HL-60 (cell line): ENCODE measurements at regions not wholly inside any gene's neighbourhood (a gene's known extent, or its start where the extent isn't known, plus 50 kb on each side); places are given as distances from the start of the nearest gene placed in this dataset.

Source experiments
- DNase-seq, 2 experiments: peaks; one replicate each; pipeline ENCODE4 v3.0.0-alpha.2; 2010 to 2020; ENCODE audit warnings: low read depth in 1 of 2, low spot score in 1 of 2
- H3K27ac ChIP-seq: fragments of 250-450 bp; sonication (Bioruptor Pico); replicated peaks from 2 replicates; pipeline ENCODE4 v1.5.1; 2020; ENCODE audit warnings: mild to moderate bottlenecking, moderate library complexity
- H3K27me3 ChIP-seq: fragments of 250-450 bp; sonication (Bioruptor Pico); 2 replicates; pipeline ENCODE4 v1.5.1; 2021; ENCODE audit warnings: mild to moderate bottlenecking, moderate library complexity; ENCODE audit not compliant: insufficient read depth, poor library complexity, severe bottlenecking
- H3K4me3 ChIP-seq: replicated peaks from 2 replicates; pipeline ENCODE4 v1.5.1; 2011; ENCODE audit warnings: mild to moderate bottlenecking, control low read depth, low read length; ENCODE audit not compliant: insufficient read depth
- GABPA ChIP-seq: IDR thresholded peaks from 2 replicates; pipeline ENCODE4 v1.6.1; 2012; ENCODE audit warnings: low read depth
- POLR2AphosphoS5 ChIP-seq: IDR thresholded peaks from 2 replicates; pipeline ENCODE4 v1.6.1; 2012; ENCODE audit warnings: low read depth
- SPI1 ChIP-seq: IDR thresholded peaks from 2 replicates; pipeline ENCODE4 v1.6.1; 2012; ENCODE audit warnings: low read depth, mild to moderate bottlenecking, borderline replicate concordance
- TF ChIP-seq, protein P1 (sequence below): IDR thresholded peaks from one replicate; pipeline ENCODE4 v1.5.1; 2011; ENCODE audit warnings: low read length, control low read depth, inconsistent platforms; ENCODE audit not compliant: insufficient read depth
- TF ChIP-seq, protein P2 (sequence below): IDR thresholded peaks from 2 replicates; pipeline ENCODE4 v1.6.1; 2012; ENCODE audit warnings: low read depth; ENCODE audit not compliant: insufficient replicate concordance

DNA sequence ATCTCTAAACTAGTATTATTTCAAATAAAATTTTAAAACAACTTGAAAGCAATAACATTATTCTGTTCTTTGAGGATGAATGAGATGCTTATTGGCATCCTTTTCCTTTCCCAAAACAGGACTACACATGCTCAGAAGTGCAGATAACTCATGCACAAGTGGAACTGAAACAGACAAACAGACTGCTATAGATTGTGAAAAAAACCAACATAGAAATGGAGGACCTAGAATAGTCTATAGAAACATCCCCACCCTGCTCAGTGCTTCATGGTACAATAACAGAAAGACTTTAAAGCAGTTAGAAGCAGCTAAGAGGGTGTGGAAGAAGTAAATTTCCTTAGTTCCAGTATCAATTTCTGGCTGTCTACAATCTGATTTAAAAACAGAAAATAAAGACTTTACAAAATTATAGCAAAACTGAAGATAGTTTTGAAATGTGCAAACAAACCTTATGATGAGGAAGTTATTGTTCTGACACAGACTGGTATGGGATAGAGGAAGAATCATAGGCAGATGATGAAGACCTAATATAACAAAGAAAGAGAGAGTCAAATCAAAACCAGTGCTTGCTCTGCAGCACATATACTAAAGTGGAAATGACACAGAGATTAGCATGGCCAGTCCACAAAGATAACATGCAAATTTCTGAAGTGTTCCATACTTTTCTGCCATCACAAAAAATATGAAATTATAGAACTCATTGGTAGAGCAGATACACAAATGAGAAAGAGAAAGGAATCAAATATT, 1025.4 kb downstream of the SQOR start:
- Histone ChIP-seq H3K4me3 (no peak overlapping the region), H3K27ac (no peak overlapping the region), H3K27me3 (no peaks in the 10 kb centered on the region)
- TF ChIP-seq, protein P1, sequence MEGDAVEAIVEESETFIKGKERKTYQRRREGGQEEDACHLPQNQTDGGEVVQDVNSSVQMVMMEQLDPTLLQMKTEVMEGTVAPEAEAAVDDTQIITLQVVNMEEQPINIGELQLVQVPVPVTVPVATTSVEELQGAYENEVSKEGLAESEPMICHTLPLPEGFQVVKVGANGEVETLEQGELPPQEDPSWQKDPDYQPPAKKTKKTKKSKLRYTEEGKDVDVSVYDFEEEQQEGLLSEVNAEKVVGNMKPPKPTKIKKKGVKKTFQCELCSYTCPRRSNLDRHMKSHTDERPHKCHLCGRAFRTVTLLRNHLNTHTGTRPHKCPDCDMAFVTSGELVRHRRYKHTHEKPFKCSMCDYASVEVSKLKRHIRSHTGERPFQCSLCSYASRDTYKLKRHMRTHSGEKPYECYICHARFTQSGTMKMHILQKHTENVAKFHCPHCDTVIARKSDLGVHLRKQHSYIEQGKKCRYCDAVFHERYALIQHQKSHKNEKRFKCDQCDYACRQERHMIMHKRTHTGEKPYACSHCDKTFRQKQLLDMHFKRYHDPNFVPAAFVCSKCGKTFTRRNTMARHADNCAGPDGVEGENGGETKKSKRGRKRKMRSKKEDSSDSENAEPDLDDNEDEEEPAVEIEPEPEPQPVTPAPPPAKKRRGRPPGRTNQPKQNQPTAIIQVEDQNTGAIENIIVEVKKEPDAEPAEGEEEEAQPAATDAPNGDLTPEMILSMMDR: no peak
- TF ChIP-seq SPI1 (no peak), POLR2AphosphoS5 (no peak), GABPA (no peak)
- TF ChIP-seq, protein P2, sequence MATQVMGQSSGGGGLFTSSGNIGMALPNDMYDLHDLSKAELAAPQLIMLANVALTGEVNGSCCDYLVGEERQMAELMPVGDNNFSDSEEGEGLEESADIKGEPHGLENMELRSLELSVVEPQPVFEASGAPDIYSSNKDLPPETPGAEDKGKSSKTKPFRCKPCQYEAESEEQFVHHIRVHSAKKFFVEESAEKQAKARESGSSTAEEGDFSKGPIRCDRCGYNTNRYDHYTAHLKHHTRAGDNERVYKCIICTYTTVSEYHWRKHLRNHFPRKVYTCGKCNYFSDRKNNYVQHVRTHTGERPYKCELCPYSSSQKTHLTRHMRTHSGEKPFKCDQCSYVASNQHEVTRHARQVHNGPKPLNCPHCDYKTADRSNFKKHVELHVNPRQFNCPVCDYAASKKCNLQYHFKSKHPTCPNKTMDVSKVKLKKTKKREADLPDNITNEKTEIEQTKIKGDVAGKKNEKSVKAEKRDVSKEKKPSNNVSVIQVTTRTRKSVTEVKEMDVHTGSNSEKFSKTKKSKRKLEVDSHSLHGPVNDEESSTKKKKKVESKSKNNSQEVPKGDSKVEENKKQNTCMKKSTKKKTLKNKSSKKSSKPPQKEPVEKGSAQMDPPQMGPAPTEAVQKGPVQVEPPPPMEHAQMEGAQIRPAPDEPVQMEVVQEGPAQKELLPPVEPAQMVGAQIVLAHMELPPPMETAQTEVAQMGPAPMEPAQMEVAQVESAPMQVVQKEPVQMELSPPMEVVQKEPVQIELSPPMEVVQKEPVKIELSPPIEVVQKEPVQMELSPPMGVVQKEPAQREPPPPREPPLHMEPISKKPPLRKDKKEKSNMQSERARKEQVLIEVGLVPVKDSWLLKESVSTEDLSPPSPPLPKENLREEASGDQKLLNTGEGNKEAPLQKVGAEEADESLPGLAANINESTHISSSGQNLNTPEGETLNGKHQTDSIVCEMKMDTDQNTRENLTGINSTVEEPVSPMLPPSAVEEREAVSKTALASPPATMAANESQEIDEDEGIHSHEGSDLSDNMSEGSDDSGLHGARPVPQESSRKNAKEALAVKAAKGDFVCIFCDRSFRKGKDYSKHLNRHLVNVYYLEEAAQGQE: no peak
- no peak for DNase-seq

DNA sequence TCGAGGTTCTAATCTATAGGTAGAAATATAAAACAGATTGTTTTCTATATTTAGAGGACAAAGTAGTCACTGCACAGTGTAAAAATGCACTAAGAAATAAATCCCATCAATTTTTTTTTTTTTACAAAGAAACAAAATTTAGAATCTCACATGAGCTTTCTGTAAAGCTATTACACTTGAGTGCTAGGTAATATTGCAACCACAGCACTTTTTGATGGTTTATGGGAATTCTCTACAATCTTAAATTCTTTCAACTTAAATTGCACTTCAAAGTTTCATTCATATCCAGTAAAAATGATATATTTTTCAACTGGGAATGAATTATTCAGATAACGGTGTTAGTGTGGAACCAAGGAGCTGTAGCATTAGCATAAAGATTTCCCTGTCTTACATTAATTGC, 1035.4 kb downstream of the SQOR start:
- TF ChIP-seq POLR2AphosphoS5 (no peak), GABPA (no peak), SPI1 (no peak)
- TF ChIP-seq, protein P1: no peak
- TF ChIP-seq, protein P2: no peak
- H3K27me3 ChIP-seq: no peaks in the 10 kb centered on the region

DNA sequence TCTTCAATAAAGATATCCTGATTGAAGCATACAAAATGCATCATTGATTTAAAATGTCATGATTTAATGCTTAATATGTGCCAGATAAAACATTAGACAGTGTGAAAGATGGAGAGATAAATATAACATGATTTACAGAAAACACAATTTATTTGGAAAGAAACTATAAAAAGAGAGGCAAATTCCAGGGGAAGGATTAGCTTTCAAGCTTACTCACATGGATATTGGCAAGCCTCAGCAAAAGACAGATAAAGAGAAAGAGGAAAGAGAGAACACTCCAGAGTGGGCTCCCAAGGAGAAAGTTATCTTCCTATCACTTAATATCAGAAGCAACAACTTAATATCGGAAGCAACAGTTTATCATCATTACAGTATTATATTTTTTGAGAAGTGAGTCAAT, 1036.5 kb downstream of the SQOR start:
- TF ChIP-seq SPI1 (no peak), GABPA (no peak), POLR2AphosphoS5 (no peak)
- TF ChIP-seq, protein P1: no peak
- Histone ChIP-seq H3K27me3 (no peaks in the 10 kb centered on the region), H3K4me3 (no peak overlapping the region), H3K27ac (no peak overlapping the region)
- DNase-seq: no peak

More for the DNA sequence above, 1035.4 kb downstream of the SQOR start:
- DNase-seq: no peak
- H3K4me3 ChIP-seq: no peak overlapping the region
- H3K27ac ChIP-seq: no peak overlapping the region

DNA sequence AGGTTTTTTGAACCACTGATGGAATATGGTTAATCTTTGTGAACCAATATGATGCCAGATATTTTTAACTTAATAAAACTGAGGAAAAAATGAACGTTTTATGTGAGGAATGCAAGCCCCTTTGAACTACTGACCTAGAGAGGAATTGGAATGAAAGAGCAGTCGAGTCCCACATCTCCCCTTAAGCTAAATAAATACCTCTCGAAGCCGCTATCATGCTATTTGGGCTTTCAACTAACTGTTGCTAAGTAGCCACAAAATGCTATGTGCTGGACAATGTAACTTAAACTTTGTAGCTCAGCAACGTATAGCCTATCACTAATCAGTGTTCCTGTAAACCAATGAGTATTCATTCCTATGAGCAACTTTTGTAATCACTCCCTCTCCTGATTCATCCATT, 1037.2 kb downstream of the SQOR start:
- Histone ChIP-seq H3K27me3 (no peaks in the 10 kb centered on the region), H3K4me3 (no peak overlapping the region), H3K27ac (no peak overlapping the region)
- TF ChIP-seq, protein P2: no peak
- no peak for DNase-seq
